HT-29 (cell line): ENCODE measurements at regions not wholly inside any gene's neighbourhood (a gene's known extent, or its start where the extent isn't known, plus 50 kb on each side); places are given as distances from the start of the nearest gene placed in this dataset.
A peak's percentile ranks its signal among the peaks of the same experiment; 100 is the strongest.
"Not testable (repeated sequence)": the region's sequence is repeated elsewhere in the genome, so short reads cannot be mapped to it uniquely, and the experiment has no call there.

Source experiments
- DNase-seq: peaks from one replicate; pipeline ENCODE4 v3.0.0-alpha.2; 2015; ENCODE audit warnings: low spot score

GRCh38 chr1:149841597-149842238 lies 57.6 kb upstream of the BOLA1 start:
- not testable (repeated sequence) for DNase-seq

- not testable (repeated sequence) for DNase-seq
Measured at GRCh38 chr1:149842458-149843064, 56.8 kb upstream of the BOLA1 start.

- DNase-seq = peak; percentile 56
Measured at GRCh38 chr1:149843431-149844041, 55.8 kb upstream of the BOLA1 start.

GRCh38 chr1:149844101-149844500 lies 55.3 kb upstream of the BOLA1 start:
- DNase-seq = peak; percentile 58

- peak; percentile 11 for DNase-seq
Measured at GRCh38 chr1:149844650-149845255, 54.6 kb upstream of the BOLA1 start.

- peak; percentile 33 for DNase-seq
Measured at GRCh38 chr1:149845416-149845815, 54.0 kb upstream of the BOLA1 start.

GRCh38 chr1:149846042-149846441 lies 53.3 kb upstream of the BOLA1 start:
- DNase-seq = peak; percentile 2

- peak; percentile 1 for DNase-seq
Measured at GRCh38 chr1:149846593-149847466, 52.5 kb upstream of the BOLA1 start.

GRCh38 chr1:149848340-149849110 lies 50.8 kb upstream of the BOLA1 start:
- DNase-seq = peak; percentile 53

GRCh38 chr1:149849111-149849946 lies 50.0 kb upstream of the BOLA1 start:
- peak; percentile 49 for DNase-seq
